SU-DHL-6 (cell line): ENCODE measurements at regions not wholly inside any gene's neighbourhood (a gene's known extent, or its start where the extent isn't known, plus 50 kb on each side); places are given as distances from the start of the nearest gene placed in this dataset.

Experiments used
- H2AFZ ChIP-seq: fragments of 200-600 bp; sonication (generic); 2 replicates; pipeline ENCODE4 v1.6.1; 2014; ENCODE audit warnings: low read depth, mild to moderate bottlenecking, moderate library complexity, mixed read lengths, antibody characterized with exemption, low read length; ENCODE audit not compliant: severe bottlenecking
- H3F3A ChIP-seq: fragments of 200-600 bp; shearing (Covaris generic); 2 replicates; pipeline ENCODE4 v1.6.0; 2016; ENCODE audit warnings: antibody characterized with exemption, mild to moderate bottlenecking; ENCODE audit not compliant: insufficient read depth
- H3K27ac ChIP-seq: fragments of 200-600 bp; sonication (generic); 2 replicates; pipeline ENCODE4 v1.5.1; 2016; ENCODE audit warnings: low read depth, mild to moderate bottlenecking, low read length, moderate library complexity, mixed read lengths
- H3K27me3 ChIP-seq: fragments of 200-600 bp; sonication (generic), shearing (Covaris generic); 2 replicates; pipeline ENCODE4 v1.6.0; 2014; ENCODE audit warnings: mild to moderate bottlenecking, low read length
- H3K36me3 ChIP-seq: fragments of 200-600 bp; sonication (generic); 2 replicates; pipeline ENCODE4 v1.6.1; 2014; ENCODE audit warnings: mild to moderate bottlenecking, low read length, mixed read lengths
- H3K4me2 ChIP-seq: fragments of 300-600, 200-600 bp; shearing (Covaris generic), sonication (generic); 2 replicates; pipeline ENCODE4 v1.6.0; 2014; ENCODE audit warnings: low read length, low read depth, mild to moderate bottlenecking; ENCODE audit not compliant: poor library complexity, severe bottlenecking
- H3K4me3 ChIP-seq: fragments of 200-600 bp; sonication (generic); 2 replicates; pipeline ENCODE4 v1.5.1; 2014; ENCODE audit warnings: antibody characterized with exemption, low read length, mild to moderate bottlenecking, mixed read lengths; ENCODE audit not compliant: insufficient read depth, poor library complexity, severe bottlenecking
- H3K79me2 ChIP-seq: fragments of 200-600 bp; sonication (generic); 2 replicates; pipeline ENCODE4 v1.6.1; 2014; ENCODE audit warnings: mild to moderate bottlenecking, low read length, moderate library complexity; ENCODE audit not compliant: insufficient read depth
- H3K9ac ChIP-seq: fragments of 200-600 bp; sonication (generic); 2 replicates; pipeline ENCODE4 v1.7.0; 2014; ENCODE audit warnings: mild to moderate bottlenecking, low read length
- H3K9me2 ChIP-seq: fragments of 200-600 bp; sonication (generic); replicated peaks from 2 replicates; pipeline ENCODE4 v1.6.1; 2014; ENCODE audit warnings: low read length; ENCODE audit not compliant: insufficient read depth
- H3K9me3 ChIP-seq: fragments of 200-600 bp; sonication (generic); 2 replicates; pipeline ENCODE4 v1.6.1; 2014; ENCODE audit warnings: low read length, mixed read lengths; ENCODE audit not compliant: insufficient read depth
- H4K20me1 ChIP-seq: fragments of 200-600 bp; sonication (generic); 2 replicates; pipeline ENCODE4 v1.6.1; 2014; ENCODE audit warnings: low read depth, mild to moderate bottlenecking, antibody characterized with exemption, low read length, moderate library complexity, mixed read lengths
- EZH2phosphoT487 ChIP-seq: fragments of 200-600 bp; sonication (generic), shearing (Covaris generic); conservative IDR thresholded peaks from 2 replicates; pipeline ENCODE4 v1.6.1; 2018; ENCODE audit warnings: mild to moderate bottlenecking, antibody characterized with exemption, low read length, moderate library complexity, mixed read lengths
- TF ChIP-seq, protein P1 (sequence below): fragments of 200-600 bp; sonication (generic); IDR thresholded peaks from one replicate; pipeline ENCODE4 v1.5.1; 2017; ENCODE audit warnings: antibody characterized with exemption, mild to moderate bottlenecking, low read length, moderate library complexity; ENCODE audit not compliant: insufficient read depth, poor library complexity, severe bottlenecking

GRCh38 chr9:10869687-10870086 lies 256.9 kb upstream of the PTPRD start:
- TF ChIP-seq EZH2phosphoT487, result no peak
- TF ChIP-seq, protein P1, sequence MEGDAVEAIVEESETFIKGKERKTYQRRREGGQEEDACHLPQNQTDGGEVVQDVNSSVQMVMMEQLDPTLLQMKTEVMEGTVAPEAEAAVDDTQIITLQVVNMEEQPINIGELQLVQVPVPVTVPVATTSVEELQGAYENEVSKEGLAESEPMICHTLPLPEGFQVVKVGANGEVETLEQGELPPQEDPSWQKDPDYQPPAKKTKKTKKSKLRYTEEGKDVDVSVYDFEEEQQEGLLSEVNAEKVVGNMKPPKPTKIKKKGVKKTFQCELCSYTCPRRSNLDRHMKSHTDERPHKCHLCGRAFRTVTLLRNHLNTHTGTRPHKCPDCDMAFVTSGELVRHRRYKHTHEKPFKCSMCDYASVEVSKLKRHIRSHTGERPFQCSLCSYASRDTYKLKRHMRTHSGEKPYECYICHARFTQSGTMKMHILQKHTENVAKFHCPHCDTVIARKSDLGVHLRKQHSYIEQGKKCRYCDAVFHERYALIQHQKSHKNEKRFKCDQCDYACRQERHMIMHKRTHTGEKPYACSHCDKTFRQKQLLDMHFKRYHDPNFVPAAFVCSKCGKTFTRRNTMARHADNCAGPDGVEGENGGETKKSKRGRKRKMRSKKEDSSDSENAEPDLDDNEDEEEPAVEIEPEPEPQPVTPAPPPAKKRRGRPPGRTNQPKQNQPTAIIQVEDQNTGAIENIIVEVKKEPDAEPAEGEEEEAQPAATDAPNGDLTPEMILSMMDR, result no peak
- no peak overlapping the region for H3K4me2 ChIP-seq
- no peaks in the 10 kb centered on the region for H3K9me3 ChIP-seq
- no peaks in the 10 kb centered on the region for H3F3A ChIP-seq
- H4K20me1 ChIP-seq, result no peaks in the 10 kb centered on the region
- no peaks in the 10 kb centered on the region for H3K27me3 ChIP-seq
- no peak overlapping the region for H3K9ac ChIP-seq
- H3K36me3 ChIP-seq, result no peaks in the 10 kb centered on the region
- no peak overlapping the region for H2AFZ ChIP-seq
- no peaks in the 10 kb centered on the region for H3K79me2 ChIP-seq
- H3K4me3 ChIP-seq, result no peak overlapping the region
- H3K27ac ChIP-seq, result no peak overlapping the region
- no peaks in the 10 kb centered on the region for H3K9me2 ChIP-seq

GRCh38 chr9:10873999-10874398 lies 261.2 kb upstream of the PTPRD start:
- H3K4me2 ChIP-seq, result no peak overlapping the region
- no peaks in the 10 kb centered on the region for H3F3A ChIP-seq
- H4K20me1 ChIP-seq, result no peaks in the 10 kb centered on the region; the same call in 1 of the 2 replicates
- no peak overlapping the region for H2AFZ ChIP-seq
- H3K27ac ChIP-seq, result no peak overlapping the region
- no peaks in the 10 kb centered on the region for H3K9me2 ChIP-seq
- no peak overlapping the region for H3K9ac ChIP-seq
- H3K4me3 ChIP-seq, result no peak overlapping the region
- no peaks in the 10 kb centered on the region for H3K27me3 ChIP-seq
- no peaks in the 10 kb centered on the region for H3K79me2 ChIP-seq
- no peak for TF ChIP-seq EZH2phosphoT487
- TF ChIP-seq, protein P1, result no peak
- no peaks in the 10 kb centered on the region for H3K9me3 ChIP-seq
- no peaks in the 10 kb centered on the region for H3K36me3 ChIP-seq

DNA sequence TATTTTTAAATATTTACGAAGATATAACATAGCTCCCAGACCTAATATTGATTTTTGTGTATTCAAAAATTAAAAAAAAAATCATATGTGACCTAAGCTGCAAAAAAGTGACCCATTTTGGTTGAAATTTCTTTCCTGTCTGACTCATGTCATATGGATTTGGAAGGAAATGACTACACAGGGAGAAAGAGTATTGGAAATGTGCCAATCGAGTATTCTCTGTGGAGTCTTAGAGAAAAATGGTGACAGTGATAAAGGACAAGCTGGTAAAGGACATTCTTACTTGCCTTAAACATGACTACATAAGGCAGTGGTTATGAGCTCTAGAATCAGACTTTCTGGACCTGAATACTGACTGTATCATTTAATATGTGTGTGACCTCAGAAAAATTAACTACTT lies 262.9 kb upstream of the PTPRD start:
- no peak overlapping the region for H3K27ac ChIP-seq
- H3F3A ChIP-seq, result no peaks in the 10 kb centered on the region
- no peaks in the 10 kb centered on the region for H3K79me2 ChIP-seq
- TF ChIP-seq, protein P1, result no peak
- no peak for TF ChIP-seq EZH2phosphoT487
- no peaks in the 10 kb centered on the region for H3K27me3 ChIP-seq
- no peaks in the 10 kb centered on the region for H3K36me3 ChIP-seq
- no peak overlapping the region for H2AFZ ChIP-seq
- H3K4me3 ChIP-seq, result no peak overlapping the region
- no peaks in the 10 kb centered on the region for H3K9me2 ChIP-seq
- no peaks in the 10 kb centered on the region; the same call in 1 of the 2 replicates for H4K20me1 ChIP-seq
- no peak overlapping the region for H3K4me2 ChIP-seq
- H3K9ac ChIP-seq, result no peak overlapping the region
- no peaks in the 10 kb centered on the region for H3K9me3 ChIP-seq
